HCT116 (cell line): ENCODE measurements at regions not wholly inside any gene's neighbourhood (a gene's known extent, or its start where the extent isn't known, plus 50 kb on each side); places are given as distances from the start of the nearest gene placed in this dataset.

Experiments
- ATAC-seq: fragments of 200-7000 bp; cut with Tn5 transposase; 2 replicates; pipeline ENCODE4 v1.9.1; 2020; ENCODE audit warnings: mild to moderate bottlenecking, moderate library complexity
- BruUV-seq: library from RNA; stranded (reverse); fragments of 400-500 nt; replicated peaks from 2 replicates; lab custom pipeline; 2021; lab: Mats Ljungman, UMichigan
- CTCF ChIA-PET: fragments of 300-600 bp; sonication (Branson Sonifier 250); formaldehyde crosslinking; loops from one replicate; lab custom pipeline; 2021; ENCODE audit warnings: antibody characterized with exemption; lab: Charles Lee
- POLR2A ChIA-PET: fragments of 300-600, 350-600 bp; sonication (Branson Sonifier 250); formaldehyde crosslinking; loops from one replicate; lab custom pipeline; 2021; ENCODE audit warnings: antibody characterized with exemption; lab: Charles Lee
- RAD21 ChIA-PET, 2 experiments: fragments of 300-600 bp; sonication (Branson Sonifier 250); formaldehyde crosslinking; loops; one replicate each; lab custom pipeline; 2023; ENCODE audit warnings: low total read pairs in 2 of 2; ENCODE audit not compliant: uncharacterized antibody in 2 of 2, unreplicated experiment in 2 of 2, low non-redundant PET in 1 of 2; lab: Charles Lee
- DNase-seq: peaks from one replicate; pipeline ENCODE4 v3.0.0-alpha.2; 2010; ENCODE audit warnings: low read depth, low spot score
- H2AFZ ChIP-seq: fragments of 200-600 bp; shearing (Covaris generic), sonication (generic); 2 replicates; pipeline ENCODE4 v1.6.1; 2017; ENCODE audit warnings: low read depth, mixed run types, mixed read lengths, antibody characterized with exemption, low read length; ENCODE audit not compliant: poor library complexity, severe bottlenecking
- H3K27ac ChIP-seq: 2 replicates; pipeline ENCODE4 v1.5.1; 2012; ENCODE audit warnings: low read depth, low read length
- H3K27me3 ChIP-seq: fragments of 200-600 bp; sonication (generic); 2 replicates; pipeline ENCODE4 v1.6.1; 2016; ENCODE audit warnings: mixed run types, low read length, mixed read lengths; ENCODE audit not compliant: insufficient read depth
- H3K36me3 ChIP-seq, 2 experiments: fragments of 200-500 bp in 1 of 2; fragments of 200-600 bp in 1 of 2; sonication (Bioruptor generic) in 1 of 2; sonication (generic) in 1 of 2; 2 replicates each; pipeline versions ENCODE4 v1.5.1 to v1.6.1; 2014 to 2016; ENCODE audit warnings: low read length in 2 of 2, inconsistent platforms in 1 of 2, mixed read lengths in 1 of 2, mixed run types in 1 of 2; ENCODE audit not compliant: insufficient read depth in 2 of 2, control insufficient read depth in 1 of 2
- H3K4me1 ChIP-seq, 2 experiments: fragments of 200-600 bp in 1 of 2; sonication (generic) in 1 of 2; 2 replicates each; pipeline versions ENCODE4 v1.5.1 to v1.6.1; 2012 to 2017; ENCODE audit warnings: low read length in 2 of 2, inconsistent platforms in 1 of 2, mild to moderate bottlenecking in 1 of 2, mixed read lengths in 1 of 2, mixed run types in 1 of 2, moderate library complexity in 1 of 2; ENCODE audit not compliant: insufficient read depth in 2 of 2, control insufficient read depth in 1 of 2
- H3K4me2 ChIP-seq: fragments of 200-600 bp; sonication (generic); 2 replicates; pipeline ENCODE4 v1.6.1; 2017; ENCODE audit warnings: mixed run types, low read length, mixed read lengths
- H3K4me3 ChIP-seq, 2 experiments: fragments of 200-600 bp in 1 of 2; sonication (generic) in 1 of 2; replicated peaks in 1 of 2; 2 replicates each; pipeline ENCODE4 v1.5.1; 2011 to 2016; ENCODE audit warnings: low read length in 2 of 2, control low read depth in 1 of 2, low read depth in 1 of 2, mild to moderate bottlenecking in 1 of 2, mixed read lengths in 1 of 2, mixed run types in 1 of 2
- H3K79me2 ChIP-seq: fragments of 200-600 bp; sonication (generic); 2 replicates; pipeline ENCODE4 v1.6.1; 2017; ENCODE audit warnings: mild to moderate bottlenecking, mixed run types, low read length, moderate library complexity, mixed read lengths; ENCODE audit not compliant: insufficient read depth
- H3K9ac ChIP-seq: fragments of 200-600 bp; sonication (generic); 2 replicates; pipeline ENCODE4 v1.6.1; 2016; ENCODE audit warnings: low read length, mixed read lengths
- H3K9me2 ChIP-seq: fragments of 200-600 bp; sonication (generic), shearing (Covaris generic); 2 replicates; pipeline ENCODE4 v1.6.1; 2017; ENCODE audit warnings: mixed run types, mild to moderate bottlenecking, moderate library complexity; ENCODE audit not compliant: insufficient read depth
- H3K9me3 ChIP-seq, 2 experiments: fragments of 200-500 bp in 1 of 2; fragments of 200-600 bp in 1 of 2; sonication (Bioruptor generic) in 1 of 2; sonication (generic) in 1 of 2; 2 replicates each; pipeline ENCODE4 v1.6.1; 2014 to 2017; ENCODE audit warnings: low read length in 2 of 2, mixed read lengths in 2 of 2, inconsistent platforms in 1 of 2, low read depth in 1 of 2, mild to moderate bottlenecking in 1 of 2, mixed run types in 1 of 2, moderate library complexity in 1 of 2; ENCODE audit not compliant: control insufficient read depth in 1 of 2, insufficient read depth in 1 of 2
- H4K20me1 ChIP-seq: fragments of 200-600 bp; sonication (generic), shearing (Covaris generic); 2 replicates; pipeline ENCODE4 v1.6.1; 2017; ENCODE audit warnings: mixed run types, mild to moderate bottlenecking, moderate library complexity; ENCODE audit not compliant: insufficient read depth
- ELF1 ChIP-seq: IDR thresholded peaks from 2 replicates; pipeline ENCODE4 v1.6.1; 2012; ENCODE audit warnings: low read depth, borderline replicate concordance
- POLR2A ChIP-seq: IDR thresholded peaks from 2 replicates; pipeline ENCODE4 v1.7.0; 2011; ENCODE audit warnings: borderline replicate concordance; ENCODE audit not compliant: insufficient read depth, insufficient read length; ENCODE audit errors: extremely low read depth
- RAD21 ChIP-seq: IDR thresholded peaks from 2 replicates; pipeline ENCODE4 v1.6.1; 2012; ENCODE audit warnings: low read depth, mild to moderate bottlenecking
- SIN3A ChIP-seq: IDR thresholded peaks from 2 replicates; pipeline ENCODE4 v1.6.1; 2012; ENCODE audit warnings: low read depth
- YY1 ChIP-seq: IDR thresholded peaks from 2 replicates; pipeline ENCODE4 v1.6.1; 2011; ENCODE audit warnings: low read length, low read depth, moderate library complexity, mild to moderate bottlenecking; ENCODE audit not compliant: insufficient replicate concordance; ENCODE audit errors: extremely low read depth
- ZFX ChIP-seq: fragments of 450-650 bp; IDR thresholded peaks from 2 replicates; pipeline ENCODE4 v1.6.1; 2017
- ZNF274 ChIP-seq: fragments of 200-500 bp; sonication (Bioruptor generic); IDR thresholded peaks from 2 replicates; pipeline ENCODE4 v1.6.1; 2014; ENCODE audit warnings: mild to moderate bottlenecking, low read depth, low read length, inconsistent platforms
- intact Hi-C: fragments of 100-400 bp; cut with micrococcal nuclease; formaldehyde crosslinking; loops from 2 replicates; pipeline ENCODE4 v1.10.0; 2022
- TF ChIP-seq, protein P1 (sequence below): IDR thresholded peaks from 2 replicates; pipeline ENCODE4 v1.6.1; 2012; ENCODE audit warnings: low read depth

DNA sequence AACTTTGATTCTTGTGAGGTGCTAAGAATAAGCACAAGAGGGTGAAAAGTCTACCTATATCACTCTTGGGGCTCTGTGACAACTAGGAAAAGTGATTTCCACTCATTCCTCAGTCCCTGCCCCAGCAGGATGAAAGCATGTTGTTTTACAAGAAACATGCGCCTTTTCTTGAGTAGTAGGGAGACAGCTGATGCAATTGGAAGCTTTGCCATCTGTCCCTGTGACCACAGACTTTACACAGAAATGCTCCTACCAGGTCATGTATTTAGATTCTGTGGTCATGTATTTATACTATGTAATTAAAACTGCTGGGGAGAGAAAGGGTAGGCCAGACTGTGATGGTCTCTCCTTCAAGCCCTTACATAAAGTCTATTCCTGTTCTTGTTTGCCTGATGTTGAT is 445.5 kb downstream of the PTPRC start:
- H3K27ac ChIP-seq, result no peak overlapping the region
- H3K79me2 ChIP-seq, result no peaks in the 10 kb centered on the region
- no peaks in the 10 kb centered on the region for H3K9me3 ChIP-seq
- ChIA-PET RAD21 (no interaction called here), CTCF (interaction anchor here (1.2 kb wide), 1 partner anchor 29 kb away, joined by 3 read pairs; no protein-coding TSS in a partner anchor), POLR2A (interaction anchor here (0.8 kb wide), 1 partner anchor 148 kb away, joined by 3 read pairs; no protein-coding TSS in a partner anchor)
- intact Hi-C loops, result no loop called here
- no peaks in the 10 kb centered on the region for H4K20me1 ChIP-seq
- no peak overlapping the region for H3K4me3 ChIP-seq
- BruUV-seq, result no TSS peak
- H3K9ac ChIP-seq, result no peak overlapping the region
- no peak overlapping the region for H2AFZ ChIP-seq
- H3K4me1 ChIP-seq, result no peaks in the 10 kb centered on the region
- no peak for ATAC-seq
- no peaks in the 10 kb centered on the region for H3K27me3 ChIP-seq
- no peak overlapping the region for H3K4me2 ChIP-seq
- H3K36me3 ChIP-seq, result no peaks in the 10 kb centered on the region
- H3K9me2 ChIP-seq, result no peaks in the 10 kb centered on the region
- TF ChIP-seq RAD21, result no peak
- no peak for DNase-seq

DNA sequence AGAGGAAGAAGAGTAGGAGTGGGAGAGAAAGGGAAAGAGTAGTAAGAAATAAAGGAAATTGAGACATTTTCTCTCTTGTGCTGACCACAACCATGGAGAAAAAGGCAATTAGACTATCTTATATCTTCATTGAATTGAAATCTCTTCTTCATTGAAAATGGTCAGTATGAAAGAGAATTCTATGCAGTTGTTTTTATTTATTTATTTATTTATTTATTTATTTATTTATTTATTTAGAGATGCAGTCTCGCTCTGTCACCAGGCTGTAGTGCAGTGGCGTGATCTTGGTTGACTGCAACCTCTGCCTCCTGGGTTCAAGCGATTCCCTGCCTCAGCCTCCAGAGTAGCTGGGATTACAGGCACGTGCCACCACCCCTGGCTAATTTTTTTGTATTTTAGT is 447.1 kb downstream of the PTPRC start:
- Histone ChIP-seq H3K4me1 (no peaks in the 10 kb centered on the region), H4K20me1 (no peaks in the 10 kb centered on the region), H3K27ac (no peak overlapping the region), H3K9ac (no peak overlapping the region), H3K4me3 (no peak overlapping the region), H3K4me2 (no peak overlapping the region), H3K79me2 (no peaks in the 10 kb centered on the region), H3K27me3 (no peaks in the 10 kb centered on the region), H2AFZ (no peak overlapping the region), H3K9me3 (no peaks in the 10 kb centered on the region), H3K36me3 (no peaks in the 10 kb centered on the region), H3K9me2 (no peaks in the 10 kb centered on the region)
- ChIA-PET POLR2A (no interaction called here), RAD21 (no interaction called here), CTCF (no interaction called here)
- no peak for DNase-seq
- no peak for ATAC-seq
- intact Hi-C loops, result no loop called here
- TF ChIP-seq POLR2A (no peak), YY1 (no peak)
- BruUV-seq, result no TSS peak

DNA sequence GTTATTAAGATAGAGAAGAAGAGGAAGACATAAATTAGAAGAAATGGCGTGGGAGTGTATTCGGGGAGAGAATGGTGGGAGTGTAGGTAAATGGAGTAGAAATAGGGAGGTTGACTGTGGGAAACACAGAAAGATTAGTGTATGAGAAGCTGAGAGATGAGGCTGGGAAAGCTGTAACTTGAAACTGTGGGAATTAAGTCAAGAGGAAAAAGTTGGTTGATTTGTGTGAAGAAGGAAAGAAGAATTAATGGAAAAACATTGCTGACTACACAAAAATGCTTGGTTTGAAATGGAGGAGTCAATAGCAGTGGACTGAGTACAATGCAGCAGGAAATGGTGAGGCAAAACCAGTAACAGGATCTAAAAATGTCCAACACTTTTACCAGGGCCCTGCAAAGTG is 448.3 kb downstream of the PTPRC start:
- no peak overlapping the region for H3K27ac ChIP-seq
- RAD21 ChIA-PET, result no interaction called here
- TF ChIP-seq ELF1, result no peak
- no peak for TF ChIP-seq SIN3A
- no peak for TF ChIP-seq ZFX
- TF ChIP-seq, protein P1, sequence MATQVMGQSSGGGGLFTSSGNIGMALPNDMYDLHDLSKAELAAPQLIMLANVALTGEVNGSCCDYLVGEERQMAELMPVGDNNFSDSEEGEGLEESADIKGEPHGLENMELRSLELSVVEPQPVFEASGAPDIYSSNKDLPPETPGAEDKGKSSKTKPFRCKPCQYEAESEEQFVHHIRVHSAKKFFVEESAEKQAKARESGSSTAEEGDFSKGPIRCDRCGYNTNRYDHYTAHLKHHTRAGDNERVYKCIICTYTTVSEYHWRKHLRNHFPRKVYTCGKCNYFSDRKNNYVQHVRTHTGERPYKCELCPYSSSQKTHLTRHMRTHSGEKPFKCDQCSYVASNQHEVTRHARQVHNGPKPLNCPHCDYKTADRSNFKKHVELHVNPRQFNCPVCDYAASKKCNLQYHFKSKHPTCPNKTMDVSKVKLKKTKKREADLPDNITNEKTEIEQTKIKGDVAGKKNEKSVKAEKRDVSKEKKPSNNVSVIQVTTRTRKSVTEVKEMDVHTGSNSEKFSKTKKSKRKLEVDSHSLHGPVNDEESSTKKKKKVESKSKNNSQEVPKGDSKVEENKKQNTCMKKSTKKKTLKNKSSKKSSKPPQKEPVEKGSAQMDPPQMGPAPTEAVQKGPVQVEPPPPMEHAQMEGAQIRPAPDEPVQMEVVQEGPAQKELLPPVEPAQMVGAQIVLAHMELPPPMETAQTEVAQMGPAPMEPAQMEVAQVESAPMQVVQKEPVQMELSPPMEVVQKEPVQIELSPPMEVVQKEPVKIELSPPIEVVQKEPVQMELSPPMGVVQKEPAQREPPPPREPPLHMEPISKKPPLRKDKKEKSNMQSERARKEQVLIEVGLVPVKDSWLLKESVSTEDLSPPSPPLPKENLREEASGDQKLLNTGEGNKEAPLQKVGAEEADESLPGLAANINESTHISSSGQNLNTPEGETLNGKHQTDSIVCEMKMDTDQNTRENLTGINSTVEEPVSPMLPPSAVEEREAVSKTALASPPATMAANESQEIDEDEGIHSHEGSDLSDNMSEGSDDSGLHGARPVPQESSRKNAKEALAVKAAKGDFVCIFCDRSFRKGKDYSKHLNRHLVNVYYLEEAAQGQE, result no peak
- no peak for TF ChIP-seq ZNF274

More for the DNA sequence above, 448.3 kb downstream of the PTPRC start:
- POLR2A ChIA-PET, result no interaction called here
- Histone ChIP-seq H4K20me1 (no peaks in the 10 kb centered on the region), H3K4me2 (no peak overlapping the region), H3K36me3 (no peaks in the 10 kb centered on the region), H3K79me2 (no peaks in the 10 kb centered on the region), H3K9me3 (no peaks in the 10 kb centered on the region), H3K27me3 (no peaks in the 10 kb centered on the region), H3K4me3 (no peak overlapping the region), H3K9me2 (no peaks in the 10 kb centered on the region), H2AFZ (no peak overlapping the region), H3K4me1 (no peaks in the 10 kb centered on the region), H3K9ac (no peak overlapping the region)
- ATAC-seq, result no peak
- no peak for DNase-seq
- CTCF ChIA-PET, result no interaction called here
- intact Hi-C loops, result no loop called here
- no TSS peak for BruUV-seq
